ENCODE measurements at regions not wholly inside any gene's neighbourhood (a gene's known extent, or its start where the extent isn't known, plus 50 kb on each side); places are given as distances from the start of the nearest gene placed in this dataset.

GRCh38 chr14:88940671-88941070 lies 116.2 kb downstream of the TTC8 start:
- Histone ChIP-seq H3K27ac (no peak overlapping the region), H3K4me3 (no peak overlapping the region)
- no peak for TF ChIP-seq CTCF (IDR thresholded peaks at IDR 0.05)
- DNase-seq (ENCODE audit: low spot score), result no peak

DNA sequence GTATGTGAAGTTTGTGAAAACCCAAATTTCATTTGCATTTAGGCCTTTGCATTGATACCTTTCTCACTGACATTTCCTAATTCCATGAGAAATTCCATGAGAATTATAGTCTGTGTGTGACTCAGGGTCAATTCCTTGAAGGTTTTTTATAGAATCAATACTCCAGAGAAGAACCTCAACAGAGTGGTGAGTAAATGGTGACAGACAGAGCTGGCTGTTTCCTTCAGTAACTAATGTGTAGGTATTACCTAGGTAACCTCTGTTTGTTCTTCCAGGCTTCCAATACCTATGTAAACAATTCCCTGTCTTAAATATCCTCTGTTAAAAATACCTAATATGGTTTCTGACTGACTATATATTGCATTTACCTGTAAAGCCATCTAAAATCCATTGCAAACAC lies 117.0 kb downstream of the TTC8 start:
- H3K27ac ChIP-seq, result no peak overlapping the region
- no peak for TF ChIP-seq CTCF (IDR thresholded peaks at IDR 0.05)
- no peak overlapping the region for H3K4me3 ChIP-seq
- no peak for DNase-seq (ENCODE audit: low spot score)

DNA sequence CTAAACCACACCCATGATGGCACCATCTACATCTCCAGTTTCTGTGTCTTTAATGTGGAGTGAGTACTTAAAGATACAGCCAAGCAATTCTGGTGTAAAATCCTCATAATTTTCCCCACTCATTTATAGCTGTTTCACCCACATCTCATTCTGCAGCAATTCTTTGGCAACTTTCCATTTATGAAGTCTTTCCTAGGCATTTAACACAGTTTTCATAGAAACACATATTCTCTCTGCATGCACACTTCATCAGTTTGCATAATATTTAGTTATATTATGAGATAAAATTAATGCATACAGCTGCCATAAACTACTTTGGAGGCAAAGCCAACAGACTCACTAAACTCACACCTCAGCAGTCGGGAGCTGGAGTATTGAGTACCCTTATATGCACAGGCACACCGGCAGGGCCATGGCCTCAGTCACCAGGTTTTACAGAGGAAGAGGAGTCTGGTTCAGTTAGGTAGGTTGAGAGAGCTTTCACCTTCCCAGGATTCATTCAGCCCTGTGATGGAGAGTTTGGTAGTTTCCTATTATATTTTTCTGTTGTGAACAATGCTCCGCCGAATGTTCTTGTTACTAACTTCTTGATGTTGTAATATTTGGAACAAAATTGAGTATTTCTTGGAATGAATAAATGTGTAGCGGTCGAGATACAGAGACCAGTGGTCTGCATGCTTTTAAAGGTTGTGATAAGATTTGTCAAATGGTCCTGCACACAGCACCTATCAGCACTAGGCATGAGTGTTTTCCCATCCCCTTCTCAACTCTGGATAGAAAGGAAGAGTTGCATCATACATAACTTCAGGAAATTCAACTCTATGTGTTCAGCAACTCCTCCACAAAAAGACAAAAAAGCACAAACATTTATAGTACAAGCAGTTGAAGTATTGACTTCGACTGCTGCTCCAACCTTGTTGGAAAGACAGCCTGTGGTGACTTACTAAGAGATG lies 123.5 kb downstream of the TTC8 start:
- no peak overlapping the region for H3K4me3 ChIP-seq

DNA sequence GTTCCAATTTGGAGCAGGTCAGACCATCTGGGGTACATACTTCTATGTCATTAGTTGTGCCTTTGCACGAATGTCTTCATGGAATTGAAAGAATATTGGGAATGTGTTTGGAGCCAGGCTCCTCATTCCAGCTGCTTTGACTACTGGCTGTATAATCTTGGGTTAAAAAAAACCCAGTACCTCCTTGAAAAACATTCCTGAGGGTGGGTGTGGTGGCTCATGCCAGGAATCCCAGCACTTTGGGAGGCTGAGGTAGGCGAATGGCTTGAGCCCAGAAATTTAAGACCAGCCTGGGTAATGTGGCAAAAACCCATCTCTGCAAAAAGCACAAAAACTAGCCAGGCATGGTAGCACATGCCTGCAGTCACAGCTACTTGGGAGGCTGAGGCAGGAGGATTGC lies 125.6 kb downstream of the TTC8 start:
- Histone ChIP-seq H3K4me3 (no peak overlapping the region), H3K27ac (no peak overlapping the region)
- no peak for TF ChIP-seq CTCF (IDR thresholded peaks at IDR 0.05)
- DNase-seq (ENCODE audit: low spot score), result no peak

More for the DNA sequence above, 123.5 kb downstream of the TTC8 start:
- no peak for TF ChIP-seq CTCF (IDR thresholded peaks at IDR 0.05)
- no peak overlapping the region for H3K27ac ChIP-seq
- no peak for DNase-seq (ENCODE audit: low spot score)

GRCh38 chr14:88951370-88951769 lies 126.9 kb downstream of the TTC8 start:
- no peak for DNase-seq (ENCODE audit: low spot score)
- Histone ChIP-seq H3K4me3 (no peak overlapping the region), H3K27ac (no peak overlapping the region)
- no peak for TF ChIP-seq CTCF (IDR thresholded peaks at IDR 0.05)

DNA sequence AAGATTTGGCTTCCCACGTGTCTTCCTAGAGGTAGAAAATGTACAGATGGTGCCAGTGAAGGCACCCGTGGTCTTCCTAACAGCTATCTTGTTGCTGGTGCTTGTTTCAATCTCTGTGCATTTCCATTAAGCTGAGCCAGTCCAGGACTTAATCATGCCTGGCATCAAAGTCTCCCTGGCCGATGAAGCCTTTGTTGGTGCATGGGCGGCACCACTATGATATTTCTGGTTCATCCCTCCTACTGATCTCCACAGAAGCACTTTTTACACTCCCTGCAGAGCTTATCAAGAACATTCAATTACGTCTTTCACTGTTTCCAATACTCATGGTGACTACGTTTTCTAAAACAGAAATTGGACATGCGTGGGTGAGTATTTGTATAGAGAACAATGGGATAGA lies 128.4 kb downstream of the TTC8 start:
- no peak for TF ChIP-seq CTCF (IDR thresholded peaks at IDR 0.05)
- H3K27ac ChIP-seq, result no peak overlapping the region
- DNase-seq (ENCODE audit: low spot score), result no peak
- H3K4me3 ChIP-seq, result no peak overlapping the region

- TF ChIP-seq CTCF (IDR thresholded peaks at IDR 0.05), result no peak
Measured at GRCh38 chr14:88955455-88955854, 131.0 kb downstream of the TTC8 start.

More at GRCh38 chr14:88955455-88955854, 131.0 kb downstream of the TTC8 start:
- Histone ChIP-seq H3K27ac (no peak overlapping the region), H3K4me3 (no peak overlapping the region)
- no peak for DNase-seq (ENCODE audit: low spot score)
